Mucosa of rectum (tissue), 2 donors: ENCODE measurements at regions not wholly inside any gene's neighbourhood (a gene's known extent, or its start where the extent isn't known, plus 50 kb on each side); places are given as distances from the start of the nearest gene placed in this dataset.

Source experiments
- H3K27ac ChIP-seq, 2 donors: one replicate each; pipeline ENCODE4 v1.7.0; 2013; ENCODE audit warnings: inconsistent platforms in 2 of 2, low read depth in 2 of 2, low read length in 2 of 2
- H3K27me3 ChIP-seq, 2 donors: one replicate each; pipeline ENCODE4 v1.7.0; 2013; ENCODE audit warnings: low read length in 2 of 2; ENCODE audit not compliant: control insufficient read depth in 2 of 2, insufficient read depth in 2 of 2
- H3K36me3 ChIP-seq, 2 donors: one replicate each; pipeline ENCODE4 v1.7.0; 2013; ENCODE audit warnings: low read length in 2 of 2; ENCODE audit not compliant: control insufficient read depth in 2 of 2, insufficient read depth in 2 of 2
- H3K4me1 ChIP-seq, 2 donors: one replicate each; pipeline ENCODE4 v1.7.0; 2013; ENCODE audit warnings: low read length in 2 of 2, mild to moderate bottlenecking in 1 of 2; ENCODE audit not compliant: control insufficient read depth in 2 of 2, insufficient read depth in 2 of 2
- H3K4me3 ChIP-seq, 2 donors: one replicate each; pipeline ENCODE4 v1.7.0; 2013; ENCODE audit warnings: low read length in 2 of 2
- H3K9ac ChIP-seq, 2 donors: one replicate each; pipeline ENCODE4 v1.7.0; 2013; ENCODE audit warnings: low read length in 2 of 2, low read depth in 1 of 2, mild to moderate bottlenecking in 1 of 2
- H3K9me3 ChIP-seq, 2 donors: one replicate each; pipeline ENCODE4 v1.7.0; 2013; ENCODE audit warnings: low read length in 2 of 2; ENCODE audit not compliant: control insufficient read depth in 2 of 2
- donor health status: healthy.
- donor health status: Normal muscosa, but diverticular disease.

DNA sequence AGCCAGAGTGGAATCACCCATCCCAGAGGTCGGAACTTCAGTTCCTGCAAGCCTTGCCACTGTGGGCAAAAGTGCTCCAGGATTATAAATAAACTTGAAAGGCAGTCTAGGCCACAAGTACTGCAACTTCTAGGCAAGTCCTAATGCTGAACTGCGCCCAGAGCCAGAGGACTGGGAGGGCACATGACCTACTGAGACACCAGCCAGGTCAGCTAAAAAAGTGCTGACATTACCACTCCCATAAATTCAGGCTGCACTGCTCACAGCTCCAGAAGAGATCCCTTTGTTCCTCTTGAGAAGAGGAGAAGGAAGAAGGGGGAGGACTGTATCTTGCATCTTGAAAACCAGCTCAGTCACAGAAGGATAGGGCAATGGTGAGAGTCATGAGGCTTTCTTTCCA lies 1084.1 kb upstream of the PHF14 start:
- no peak overlapping the region for H3K27ac ChIP-seq

DNA sequence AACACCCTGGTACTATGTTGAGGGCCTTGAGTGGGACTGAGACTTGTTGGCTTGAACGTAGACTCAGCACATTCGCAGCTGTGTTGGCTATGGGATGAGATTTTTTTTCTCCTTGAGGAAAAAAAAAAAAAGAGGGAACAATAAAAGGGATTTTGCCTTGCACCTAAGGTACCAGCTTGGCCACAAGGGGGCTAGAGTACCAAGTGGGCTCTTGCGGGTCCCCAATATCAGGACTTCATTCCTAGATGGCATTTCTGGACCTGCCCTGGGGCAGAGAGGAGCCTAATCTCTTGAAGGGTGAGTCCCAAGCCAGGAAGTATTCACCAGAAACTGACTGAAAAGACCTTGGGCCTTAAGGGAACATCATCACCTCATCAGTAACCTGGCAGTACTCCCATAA lies 1083.6 kb upstream of the PHF14 start:
- Histone ChIP-seq H3K27ac (no peak overlapping the region), H3K9ac (no peak overlapping the region), H3K4me1 (no peaks in the 10 kb centered on the region), H3K9me3 (peaks cover 0 to 2% of the 10 kb centered on the region in 2 donors), H3K4me3 (no peak overlapping the region), H3K27me3 (no peaks in the 10 kb centered on the region), H3K36me3 (no peaks in the 10 kb centered on the region)

More for the DNA sequence above, 1084.1 kb upstream of the PHF14 start:
- H3K4me1 ChIP-seq = no peaks in the 10 kb centered on the region
- H3K9ac ChIP-seq = no peak overlapping the region
- H3K36me3 ChIP-seq = no peaks in the 10 kb centered on the region
- no peaks in the 10 kb centered on the region for H3K27me3 ChIP-seq
- no peak overlapping the region for H3K4me3 ChIP-seq
- H3K9me3 ChIP-seq = peaks cover 0 to 2% of the 10 kb centered on the region in 2 donors

DNA sequence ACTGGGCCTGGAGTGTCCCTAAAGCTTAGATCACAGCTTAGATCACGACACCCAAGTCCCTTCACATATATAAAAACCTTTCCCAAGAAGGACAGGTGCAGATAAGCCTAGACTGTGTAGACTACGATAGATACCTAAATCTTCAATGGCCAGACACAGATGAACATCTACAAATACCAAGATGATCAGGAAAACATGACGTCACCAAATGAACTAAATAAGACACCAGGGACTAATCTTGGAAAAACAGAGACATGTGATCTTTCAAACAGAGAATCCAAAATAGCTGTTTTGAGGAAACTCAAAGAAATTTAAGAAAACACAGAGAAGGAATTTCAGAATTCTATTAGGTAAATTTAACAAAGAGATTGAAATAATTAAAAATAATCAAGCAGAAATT lies 1082.6 kb upstream of the PHF14 start:
- H3K27ac ChIP-seq = no peak overlapping the region

DNA sequence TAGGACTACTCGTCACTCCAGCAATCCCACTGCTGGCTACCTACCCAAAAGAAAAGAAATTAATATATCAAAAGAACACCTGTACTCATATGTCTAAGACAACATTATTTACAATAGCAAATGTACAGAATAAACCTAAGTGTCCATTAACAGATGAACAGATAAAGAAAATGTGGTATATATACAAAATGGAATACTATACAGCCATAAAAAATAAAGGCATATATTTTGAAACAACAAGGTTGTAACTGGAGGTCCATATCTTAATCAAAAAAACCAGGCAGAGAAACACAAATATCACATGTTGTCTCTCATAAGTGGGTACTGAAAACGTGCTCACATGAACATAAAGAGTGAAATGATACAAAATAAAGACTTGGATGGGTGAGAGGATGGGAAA lies 1073.3 kb upstream of the PHF14 start:
- Histone ChIP-seq H3K9ac (no peak overlapping the region), H3K36me3 (no peaks in the 10 kb centered on the region), H3K9me3 (peaks cover 3 to 5% of the 10 kb centered on the region in 2 donors), H3K4me1 (no peaks in the 10 kb centered on the region), H3K4me3 (no peak overlapping the region), H3K27me3 (no peaks in the 10 kb centered on the region), H3K27ac (no peak overlapping the region)

More for the DNA sequence above, 1082.6 kb upstream of the PHF14 start:
- Histone ChIP-seq H3K4me1 (no peaks in the 10 kb centered on the region), H3K36me3 (no peaks in the 10 kb centered on the region), H3K9me3 (peaks cover 3 to 4% of the 10 kb centered on the region in 2 donors), H3K4me3 (no peak overlapping the region), H3K27me3 (no peaks in the 10 kb centered on the region), H3K9ac (no peak overlapping the region)

DNA sequence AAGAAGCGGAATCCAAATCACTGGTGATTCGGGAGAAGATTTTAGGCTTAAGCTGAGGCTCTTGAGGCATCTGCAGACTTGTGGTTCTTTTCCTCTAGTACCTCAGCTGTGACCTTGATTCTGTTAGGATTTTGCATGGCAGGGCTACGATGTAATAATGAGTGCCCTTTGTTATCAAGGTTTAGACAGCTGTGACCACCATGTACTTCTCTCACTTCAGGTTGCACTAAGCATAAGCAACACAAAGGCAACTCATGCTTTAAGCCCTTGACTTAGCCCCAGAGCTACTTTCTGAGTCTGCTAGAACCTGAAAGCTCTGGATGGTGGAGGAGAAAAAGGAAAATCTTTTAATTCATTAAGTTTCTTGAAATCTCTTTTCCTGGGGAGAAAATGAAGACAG lies 1052.3 kb upstream of the PHF14 start:
- Histone ChIP-seq H3K4me1 (no peaks in the 10 kb centered on the region), H3K4me3 (no peak overlapping the region), H3K27ac (no peak overlapping the region), H3K9me3 (peaks cover 2 to 3% of the 10 kb centered on the region in 2 donors), H3K27me3 (no peaks in the 10 kb centered on the region), H3K9ac (no peak overlapping the region), H3K36me3 (no peaks in the 10 kb centered on the region)

DNA sequence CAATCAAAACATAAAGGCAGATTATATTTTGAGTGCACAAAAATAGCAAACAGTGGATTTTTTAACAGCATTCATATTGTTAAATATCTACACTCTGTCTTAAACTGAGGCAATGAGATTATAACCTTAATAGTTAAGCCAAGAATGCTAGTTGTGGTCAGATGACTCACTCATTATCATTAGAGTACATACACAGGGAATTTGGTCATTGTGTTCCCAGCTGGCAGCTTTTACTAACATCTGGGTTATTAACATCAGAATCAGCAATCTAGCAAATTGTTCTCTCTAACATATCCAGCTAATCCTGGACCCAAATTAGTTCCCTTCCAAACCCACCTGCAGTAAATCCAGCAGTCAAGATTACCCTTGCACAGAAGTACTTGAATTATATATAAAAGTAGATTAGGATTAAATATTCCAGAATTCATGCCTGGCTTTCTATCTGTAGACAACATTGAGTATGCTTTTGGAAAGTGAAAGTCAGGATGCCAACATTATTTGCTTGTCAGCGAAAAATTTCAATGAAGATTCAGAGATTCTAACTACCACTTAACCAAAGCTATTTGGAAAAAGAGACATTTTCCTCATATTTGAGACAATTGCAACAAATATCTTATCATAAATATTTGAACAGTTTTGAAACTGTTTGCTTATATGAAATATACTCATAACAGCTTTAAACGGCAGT lies 1035.6 kb upstream of the PHF14 start:
- no peaks in the 10 kb centered on the region for H3K4me1 ChIP-seq
- no peak overlapping the region for H3K4me3 ChIP-seq
- H3K27ac ChIP-seq = no peak overlapping the region
- H3K36me3 ChIP-seq = no peaks in the 10 kb centered on the region
- H3K9me3 ChIP-seq = no peaks in the 10 kb centered on the region
- H3K27me3 ChIP-seq = no peaks in the 10 kb centered on the region
- H3K9ac ChIP-seq = no peak overlapping the region

DNA sequence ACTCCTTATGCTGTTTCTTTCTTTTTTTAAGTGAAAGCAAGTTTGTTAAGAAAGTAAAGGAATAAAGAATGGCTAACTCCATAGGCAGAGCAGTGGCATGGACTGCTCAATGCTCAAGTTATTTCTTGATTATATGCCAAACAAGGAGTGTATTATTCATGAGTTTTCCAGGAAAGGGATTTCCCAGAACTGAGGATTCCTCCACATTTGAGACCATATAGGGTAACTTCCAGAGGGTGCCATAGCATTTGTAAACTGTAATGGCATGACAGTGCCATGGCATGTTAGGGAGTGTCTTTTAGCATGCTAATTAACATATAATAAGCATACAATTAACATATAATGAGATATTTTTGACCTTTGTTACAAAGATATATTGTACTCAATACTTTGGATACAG lies 1034.5 kb upstream of the PHF14 start:
- Histone ChIP-seq H3K9ac (no peak overlapping the region), H3K9me3 (no peaks in the 10 kb centered on the region), H3K4me3 (no peak overlapping the region), H3K36me3 (no peaks in the 10 kb centered on the region), H3K4me1 (no peaks in the 10 kb centered on the region), H3K27ac (no peak overlapping the region), H3K27me3 (no peaks in the 10 kb centered on the region)

DNA sequence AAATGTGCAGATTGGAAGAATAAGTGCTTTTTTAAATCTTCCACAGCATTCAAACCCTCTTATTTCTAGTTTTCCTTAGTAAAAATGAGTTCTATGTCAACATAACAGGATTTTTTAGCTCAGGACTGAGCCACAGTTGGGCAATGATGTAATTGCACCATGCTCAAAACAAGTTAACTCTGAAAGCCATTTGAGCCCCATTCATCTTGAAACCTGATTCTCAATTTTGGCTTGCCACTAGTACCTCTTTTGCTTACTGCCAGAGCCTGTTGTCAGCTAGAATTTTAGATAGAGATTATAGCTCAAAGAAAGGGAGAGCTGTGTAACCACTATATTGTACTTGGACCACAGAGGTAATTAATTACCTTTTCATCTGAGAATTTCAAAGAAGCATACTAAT lies 1028.5 kb upstream of the PHF14 start:
- Histone ChIP-seq H3K27me3 (no peaks in the 10 kb centered on the region), H3K4me1 (no peaks in the 10 kb centered on the region)

DNA sequence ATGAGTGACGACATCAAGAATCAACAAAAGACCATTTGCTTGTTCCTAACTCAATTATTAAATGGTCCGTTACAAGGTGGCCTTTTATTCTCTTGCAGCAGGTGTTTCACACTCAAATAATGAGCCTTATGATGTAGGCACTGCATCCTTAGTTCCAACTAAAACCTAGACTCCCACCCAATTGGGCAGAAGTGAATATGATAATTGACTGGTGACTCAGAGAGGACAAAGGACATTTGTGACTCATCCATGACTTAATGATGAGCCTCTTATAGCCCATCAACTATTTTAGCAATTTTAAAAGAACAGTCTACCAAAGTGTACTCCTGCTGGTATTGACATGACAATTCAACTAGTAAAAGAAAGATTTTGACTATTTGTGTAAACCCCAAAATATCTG lies 1027.8 kb upstream of the PHF14 start:
- no peak overlapping the region for H3K4me3 ChIP-seq
- no peaks in the 10 kb centered on the region for H3K36me3 ChIP-seq
- H3K9me3 ChIP-seq = peaks cover 0 to 2% of the 10 kb centered on the region in 2 donors
- no peak overlapping the region for H3K27ac ChIP-seq
- no peaks in the 10 kb centered on the region for H3K4me1 ChIP-seq
- H3K9ac ChIP-seq = no peak overlapping the region
- H3K27me3 ChIP-seq = no peaks in the 10 kb centered on the region

More for the DNA sequence above, 1028.5 kb upstream of the PHF14 start:
- Histone ChIP-seq H3K9ac (no peak overlapping the region), H3K36me3 (no peaks in the 10 kb centered on the region), H3K27ac (no peak overlapping the region), H3K4me3 (no peak overlapping the region), H3K9me3 (peaks cover 0 to 2% of the 10 kb centered on the region in 2 donors)

DNA sequence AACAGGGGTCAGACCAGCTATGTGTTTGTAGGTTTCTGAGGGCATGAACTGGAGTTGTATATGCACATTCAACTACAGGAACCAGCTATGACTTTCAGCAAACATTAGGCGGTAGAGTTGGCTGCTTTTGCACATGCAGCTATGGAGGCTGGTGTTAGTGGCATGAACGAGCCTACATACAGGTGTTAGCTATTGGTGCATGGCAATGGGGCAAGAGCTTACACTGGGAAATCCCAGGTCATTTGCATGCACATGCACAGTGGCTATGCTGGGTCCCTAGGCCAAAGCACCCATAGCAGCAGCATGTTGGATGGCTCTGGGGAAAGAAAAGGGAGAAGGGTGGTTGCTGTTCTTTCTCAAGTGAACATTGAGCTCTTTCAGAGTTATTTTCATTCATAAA lies 1018.5 kb upstream of the PHF14 start:
- no peaks in the 10 kb centered on the region for H3K27me3 ChIP-seq
- H3K4me1 ChIP-seq = no peaks in the 10 kb centered on the region
- no peak overlapping the region for H3K9ac ChIP-seq
- no peak overlapping the region for H3K4me3 ChIP-seq
- H3K9me3 ChIP-seq = peaks cover 3 to 4% of the 10 kb centered on the region in 2 donors
- H3K27ac ChIP-seq = no peak overlapping the region
- H3K36me3 ChIP-seq = no peaks in the 10 kb centered on the region
